Small intestine (tissue), 7 donors: ENCODE measurements at regions not wholly inside any gene's neighbourhood (a gene's known extent, or its start where the extent isn't known, plus 50 kb on each side); places are given as distances from the start of the nearest gene placed in this dataset.

Experiments used
- DNase-seq, 2 donors: peaks; one replicate each; pipeline versions ENCODE4 v3.0.0 to v3.0.0-alpha.2; 2013
- FAIRE-seq: peaks from 2 replicates; lab custom pipeline; 2012; peaks lifted over from hg19 to GRCh38; lab: Jason Lieb, UNC
- H3K27ac ChIP-seq, 3 donors: one replicate each; pipeline ENCODE4 v1.5.1; 2013; ENCODE audit warnings: low read length in 2 of 3, mild to moderate bottlenecking in 2 of 3, control low read depth in 1 of 3, inconsistent platforms in 1 of 3, low read depth in 1 of 3, moderate library complexity in 1 of 3
- H3K27me3 ChIP-seq, 3 donors: one replicate each; pipeline ENCODE4 v1.6.1; 2013; ENCODE audit warnings: low read length in 3 of 3, inconsistent platforms in 1 of 3; ENCODE audit not compliant: control insufficient read depth in 3 of 3, insufficient read depth in 3 of 3
- H3K36me3 ChIP-seq, 3 donors: one replicate each; pipeline ENCODE4 v1.6.1; 2013; ENCODE audit warnings: low read length in 3 of 3, inconsistent platforms in 1 of 3, low read depth in 1 of 3, mild to moderate bottlenecking in 1 of 3, moderate library complexity in 1 of 3; ENCODE audit not compliant: control insufficient read depth in 3 of 3, insufficient read depth in 2 of 3
- H3K4me1 ChIP-seq, 3 donors: one replicate each; pipeline ENCODE4 v1.6.1; 2013; ENCODE audit warnings: low read length in 2 of 3, inconsistent platforms in 1 of 3, low read depth in 1 of 3, mild to moderate bottlenecking in 1 of 3, moderate library complexity in 1 of 3; ENCODE audit not compliant: control insufficient read depth in 3 of 3, insufficient read depth in 2 of 3
- H3K4me3 ChIP-seq, 3 donors: one replicate each; pipeline ENCODE4 v1.5.1; 2013; ENCODE audit warnings: low read length in 3 of 3, control low read depth in 1 of 3, inconsistent platforms in 1 of 3, low read depth in 1 of 3, mild to moderate bottlenecking in 1 of 3, moderate library complexity in 1 of 3
- H3K9me3 ChIP-seq, 2 donors: one replicate each; pipeline ENCODE4 v1.6.1; 2013; ENCODE audit warnings: low read depth in 1 of 2, low read length in 1 of 2; ENCODE audit not compliant: control insufficient read depth in 2 of 2, insufficient read depth in 1 of 2
- WGBS, 3 donors: extraction: QIAGEN DNeasy Blood & Tissue Kit; methylation state at CpG; one replicate each; pipeline ENCODE4 v1.1.7; 2013; 5-methylcytosine and 5-hydroxymethylcytosine counted together
- donor health status: healthy with polysubstance abuse.
- donor health status: control.
- donor health status: control.
- donor health status: Bipolar disorder and iron deficiency.
- donor health status: healthy.

DNA sequence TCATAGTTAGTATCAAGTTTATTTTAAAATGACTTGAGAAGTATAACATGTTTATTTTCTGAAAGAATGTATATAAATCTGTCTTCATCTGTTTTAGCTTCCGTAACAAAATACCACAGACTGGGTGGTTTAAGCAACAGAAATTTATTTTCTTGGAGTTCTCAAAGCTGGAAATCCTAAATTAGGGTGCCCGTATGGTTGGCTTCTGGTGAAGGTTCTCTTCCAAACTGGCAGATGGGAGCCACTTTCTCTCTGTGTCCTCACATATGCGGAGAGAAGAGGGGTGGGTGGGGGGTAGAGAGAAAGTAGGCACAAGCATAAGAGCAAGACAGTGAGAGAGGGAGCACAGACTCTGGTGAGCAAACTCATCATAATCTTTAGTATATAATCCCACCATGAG is 142.3 kb downstream of the ZIC1 start:
- H3K27me3 ChIP-seq, result no peaks in the 10 kb centered on the region
- H3K9me3 ChIP-seq, result no peaks in the 10 kb centered on the region
- H3K36me3 ChIP-seq, result no peaks in the 10 kb centered on the region
- H3K27ac ChIP-seq, result no peak overlapping the region
- 70 to 91% (median 87%) methylated on average over 3 of the region's 3 CpGs for WGBS, 3 donors
- H3K4me1 ChIP-seq, result no peaks in the 10 kb centered on the region
- no peak overlapping the region for H3K4me3 ChIP-seq
- DNase-seq (no peak), FAIRE-seq (no peak)

DNA sequence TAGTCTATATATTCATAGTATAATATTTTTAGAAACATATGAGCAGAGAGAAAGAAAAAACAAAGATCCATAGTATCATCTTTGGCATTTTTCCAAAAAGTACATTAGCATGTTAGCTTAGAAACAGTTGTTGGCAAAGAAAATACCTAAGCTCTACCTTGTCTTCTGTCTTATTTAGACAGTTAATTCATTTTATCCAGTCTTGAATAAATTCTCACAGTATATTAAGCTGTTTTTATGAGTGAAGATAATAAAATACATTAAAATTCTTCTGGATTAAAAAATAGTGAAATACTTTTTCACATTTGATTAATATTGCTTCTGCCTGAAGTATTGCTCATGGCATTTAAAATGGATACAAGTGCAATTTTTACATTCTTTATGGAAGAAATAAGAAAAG is 145.2 kb downstream of the ZIC1 start:
- no peak overlapping the region for H3K27ac ChIP-seq
- no peaks in the 10 kb centered on the region for H3K4me1 ChIP-seq
- H3K9me3 ChIP-seq, result no peaks in the 10 kb centered on the region
- DNase-seq, result no peak
- H3K27me3 ChIP-seq, result no peaks in the 10 kb centered on the region
- no peak overlapping the region for H3K4me3 ChIP-seq
- H3K36me3 ChIP-seq, result no peaks in the 10 kb centered on the region
- no peak for FAIRE-seq

DNA sequence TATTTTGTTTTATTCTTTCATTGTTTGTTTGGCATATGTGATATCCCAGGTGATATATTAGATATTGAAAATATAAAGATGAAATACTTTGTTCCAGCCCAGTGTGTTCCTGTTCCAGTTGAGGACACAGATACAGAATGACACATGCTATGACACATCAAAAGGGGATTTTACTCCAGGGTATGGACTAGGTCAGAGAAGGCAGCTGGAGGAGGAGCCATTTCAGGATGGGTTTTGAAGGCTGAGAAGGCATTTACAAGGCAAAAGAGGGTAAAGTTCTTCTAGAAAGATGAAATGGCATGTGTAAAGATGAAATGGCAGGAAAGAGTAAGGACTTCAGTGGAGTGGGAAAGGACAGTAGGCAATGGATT is 163.8 kb downstream of the ZIC1 start:
- H3K27me3 ChIP-seq, result no peaks in the 10 kb centered on the region
- no peaks in the 10 kb centered on the region for H3K4me1 ChIP-seq
- H3K4me3 ChIP-seq, result no peak overlapping the region
- FAIRE-seq (no peak), DNase-seq (no peak)
- H3K36me3 ChIP-seq, result no peaks in the 10 kb centered on the region
- H3K27ac ChIP-seq, result no peak overlapping the region
- H3K9me3 ChIP-seq, result no peaks in the 10 kb centered on the region

DNA sequence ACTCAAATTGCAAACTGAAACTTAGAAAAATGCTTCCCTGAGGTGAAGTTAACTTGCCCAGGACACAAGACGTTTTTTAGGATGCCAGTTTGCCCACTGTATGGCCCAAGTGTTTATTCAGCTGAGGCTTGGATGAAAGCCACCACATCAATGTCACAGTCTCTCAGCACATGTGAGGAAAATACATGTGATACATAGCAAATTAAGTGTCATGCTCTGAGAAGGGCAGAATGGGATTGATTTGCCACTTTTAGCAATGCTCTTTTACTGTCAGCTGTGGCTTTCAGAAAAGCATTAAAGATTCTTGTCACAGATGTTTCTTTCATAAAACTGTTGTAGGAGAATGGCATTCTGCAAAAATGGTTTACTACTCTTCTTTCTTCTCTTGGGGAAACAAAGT is 165.5 kb downstream of the ZIC1 start:
- no peaks in the 10 kb centered on the region for H3K9me3 ChIP-seq
- 0 to 27% (median 3%) methylated on average over 1 of the region's 1 CpG for WGBS, 3 donors
- no peaks in the 10 kb centered on the region for H3K4me1 ChIP-seq
- no peak for DNase-seq
- no peak overlapping the region for H3K4me3 ChIP-seq
- no peaks in the 10 kb centered on the region for H3K36me3 ChIP-seq
- no peak for FAIRE-seq
- no peak overlapping the region for H3K27ac ChIP-seq
- H3K27me3 ChIP-seq, result no peaks in the 10 kb centered on the region

DNA sequence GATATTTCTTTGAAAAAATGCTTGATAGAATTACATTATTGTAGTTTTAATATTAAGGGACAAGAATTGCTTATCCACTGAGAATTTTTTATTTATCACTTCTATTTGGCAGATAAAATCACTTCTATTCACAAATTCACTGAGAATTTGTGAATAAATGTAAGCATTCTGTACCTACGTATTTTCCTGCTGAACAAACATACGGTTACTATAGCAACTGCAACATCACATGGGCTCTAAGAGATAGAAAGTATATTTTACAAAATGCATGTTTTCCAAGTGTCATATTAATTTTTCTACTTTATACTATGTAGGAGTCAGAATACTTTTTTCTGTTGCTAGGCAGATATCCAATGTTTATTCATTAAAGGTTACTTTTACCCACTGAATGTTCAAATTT is 166.2 kb downstream of the ZIC1 start:
- WGBS, 3 donors, result 73 to 77% (median 73%) methylated on average over 2 of the region's 2 CpGs
- Histone ChIP-seq H3K4me1 (no peaks in the 10 kb centered on the region), H3K27me3 (no peaks in the 10 kb centered on the region), H3K27ac (no peak overlapping the region), H3K36me3 (no peaks in the 10 kb centered on the region), H3K4me3 (no peak overlapping the region), H3K9me3 (no peaks in the 10 kb centered on the region)
- DNase-seq, result no peak
- no peak for FAIRE-seq

DNA sequence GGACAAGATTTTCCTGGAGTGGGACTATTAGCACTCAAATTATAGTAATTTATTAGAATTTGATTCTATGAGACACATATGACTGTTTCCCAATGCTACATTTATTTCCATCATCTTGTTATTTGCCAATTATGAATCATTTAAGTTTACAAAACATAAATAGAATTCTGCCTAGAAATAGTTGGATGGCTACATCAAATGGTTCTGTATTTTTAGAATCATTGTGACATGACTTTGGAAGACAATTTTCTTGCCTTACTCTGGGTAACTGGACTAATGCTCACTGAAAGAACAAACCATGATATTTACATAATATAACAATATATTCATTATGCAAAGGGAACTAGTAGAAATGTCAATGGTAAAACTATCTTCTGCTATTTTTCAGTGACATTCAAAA is 173.5 kb downstream of the ZIC1 start:
- FAIRE-seq (no peak), DNase-seq (no peak)
- Histone ChIP-seq H3K36me3 (no peaks in the 10 kb centered on the region), H3K27me3 (no peaks in the 10 kb centered on the region), H3K4me3 (no peak overlapping the region), H3K9me3 (no peaks in the 10 kb centered on the region), H3K4me1 (no peaks in the 10 kb centered on the region), H3K27ac (no peak overlapping the region)

DNA sequence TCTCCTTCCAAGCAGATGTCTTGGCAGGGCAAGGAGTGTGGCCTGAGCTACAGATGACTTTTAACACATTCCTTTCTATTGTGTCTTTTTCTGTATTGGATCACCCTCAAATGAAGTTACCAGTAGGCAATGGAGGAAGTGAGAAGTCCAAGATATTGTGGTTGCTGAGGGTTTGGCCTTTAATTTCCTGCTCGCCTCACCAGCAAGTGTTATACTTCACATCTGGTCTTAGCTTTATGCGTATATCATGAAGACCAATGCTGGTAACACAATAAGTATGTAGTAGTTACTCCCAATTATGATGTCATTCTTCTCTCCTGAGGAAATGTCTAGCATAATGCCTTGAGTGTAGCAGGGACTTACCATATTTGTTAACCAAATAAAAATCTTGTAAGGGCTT is 179.9 kb downstream of the ZIC1 start:
- DNase-seq (no peak), FAIRE-seq (no peak)
- no peaks in the 10 kb centered on the region for H3K9me3 ChIP-seq
- no peak overlapping the region for H3K4me3 ChIP-seq
- no peaks in the 10 kb centered on the region for H3K4me1 ChIP-seq
- WGBS, 3 donors, result 88 to 94% (median 90%) methylated on average over 2 of the region's 2 CpGs
- H3K36me3 ChIP-seq, result no peaks in the 10 kb centered on the region
- H3K27me3 ChIP-seq, result no peaks in the 10 kb centered on the region
- H3K27ac ChIP-seq, result no peak overlapping the region

DNA sequence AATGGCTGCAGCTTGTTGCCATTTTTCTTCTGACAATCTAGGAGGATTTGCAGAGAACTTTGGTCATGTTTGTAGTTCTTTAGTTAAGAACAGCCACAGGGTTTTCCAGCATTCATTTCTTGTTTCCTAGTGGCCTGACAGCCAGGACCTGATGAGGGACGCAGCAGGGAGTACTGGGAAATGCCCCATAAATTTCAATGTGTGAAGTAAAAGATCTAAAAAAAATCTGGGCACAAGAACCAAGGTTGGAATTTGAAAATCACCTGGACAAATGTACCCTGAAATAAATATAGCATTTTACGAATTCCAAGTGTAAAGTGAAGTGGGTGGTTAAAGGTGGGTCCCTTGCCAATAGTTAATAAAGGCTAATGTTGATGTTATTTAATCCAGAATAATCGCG is 195.0 kb downstream of the ZIC1 start:
- DNase-seq (no peak), FAIRE-seq (no peak)
- H3K36me3 ChIP-seq, result no peaks in the 10 kb centered on the region
- no peaks in the 10 kb centered on the region for H3K27me3 ChIP-seq
- 67 to 81% (median 73%) methylated on average over 4 of the region's 4 CpGs for WGBS, 3 donors
- no peak overlapping the region for H3K27ac ChIP-seq
- no peaks in the 10 kb centered on the region for H3K4me1 ChIP-seq
- H3K9me3 ChIP-seq, result peaks cover 0 to 6% of the 10 kb centered on the region in 2 donors
- no peak overlapping the region for H3K4me3 ChIP-seq

DNA sequence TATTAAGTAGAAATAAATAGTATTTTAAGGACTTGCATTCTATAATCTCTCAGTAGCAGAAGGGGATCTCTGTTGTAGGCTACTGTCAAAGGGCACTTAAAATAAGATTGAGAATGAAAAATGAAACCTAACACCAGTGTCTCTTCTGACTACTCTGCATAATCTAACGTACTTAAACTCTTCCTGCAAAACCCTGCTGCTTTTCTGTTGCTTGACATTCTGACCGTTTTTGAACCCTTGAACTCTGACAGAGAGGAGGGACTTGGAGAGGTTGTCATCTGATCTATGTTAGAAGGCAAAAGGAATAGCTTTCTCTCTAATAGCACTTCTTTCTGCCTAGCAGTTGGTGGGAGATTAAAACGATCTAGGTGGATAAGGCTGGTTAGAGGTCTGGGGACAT is 204.6 kb downstream of the ZIC1 start:
- no peak for FAIRE-seq
- DNase-seq, result no peak
- H3K9me3 ChIP-seq, result no peaks in the 10 kb centered on the region
- no peaks in the 10 kb centered on the region for H3K27me3 ChIP-seq
- no peaks in the 10 kb centered on the region for H3K4me1 ChIP-seq
- no peak overlapping the region for H3K4me3 ChIP-seq
- H3K27ac ChIP-seq, result no peak overlapping the region
- 22 to 33% (median 30%) methylated on average over 3 of the region's 3 CpGs for WGBS, 3 donors
- H3K36me3 ChIP-seq, result no peaks in the 10 kb centered on the region
